ENCODE measurements at regions not wholly inside any gene's neighbourhood (a gene's known extent, or its start where the extent isn't known, plus 50 kb on each side); places are given as distances from the start of the nearest gene placed in this dataset.

DNA sequence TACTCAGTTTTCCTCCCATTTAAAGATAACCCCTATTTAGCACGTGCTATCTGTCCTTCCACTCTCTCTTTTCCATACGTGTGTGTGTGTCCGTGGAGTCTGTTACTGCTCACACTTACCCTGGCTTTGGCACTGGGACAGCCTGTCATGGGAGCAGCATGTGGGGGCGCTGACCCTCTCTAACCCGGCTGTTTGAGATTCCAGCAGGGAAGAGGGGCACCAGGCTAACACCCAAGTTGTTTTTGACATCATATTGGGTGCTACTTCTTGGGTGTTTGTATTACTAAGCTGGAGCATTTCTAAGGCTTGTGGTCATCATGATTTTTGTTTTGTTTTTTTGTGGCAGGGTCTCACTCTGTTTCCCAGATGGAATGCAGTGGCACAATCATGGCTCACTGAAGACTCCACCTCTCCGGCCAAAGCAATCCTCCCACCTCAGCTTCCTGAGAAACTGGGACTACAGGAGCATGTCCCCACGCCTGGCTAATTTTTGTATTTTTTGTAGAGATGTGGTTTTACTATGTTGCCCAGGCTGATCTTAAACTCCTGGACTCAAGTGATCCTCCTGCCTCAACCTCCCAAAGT is 56.9 kb upstream of the SIMC1 start:
- TF ChIP-seq CTCF (IDR thresholded peaks at IDR 0.05): no peak
- Histone ChIP-seq H3K36me3 (no peaks in the 10 kb centered on the region), H3K27ac (no peak overlapping the region), H3K4me1 (no peaks in the 10 kb centered on the region), H3K4me3 (no peak overlapping the region), H3K27me3 (peaks cover 0 to 32% (median 0%) of the 10 kb centered on the region in 3 donors), H3K9me3 (peaks cover 0 to 3% (median 0%) of the 10 kb centered on the region in 4 donors)
- 85 to 86% methylated on average over 7 of the region's 7 CpGs for WGBS, 2 donors
- no peak for DNase-seq
- intact Hi-C loops (cut with DNase I): no loop called here

GRCh38 chr5:176183321-176184074 is 54.7 kb upstream of the SIMC1 start:
- H3K27ac ChIP-seq: no peak overlapping the region
- H3K27me3 ChIP-seq: peaks cover 0 to 13% (median 0%) of the 10 kb centered on the region in 3 donors
- H3K36me3 ChIP-seq: no peaks in the 10 kb centered on the region
- DNase-seq: no peak
- no peaks in the 10 kb centered on the region for H3K4me1 ChIP-seq
- H3K9me3 ChIP-seq: peaks cover 0 to under 1% (median 0%) of the 10 kb centered on the region in 4 donors
- TF ChIP-seq POLR2A (IDR thresholded peaks at IDR 0.05): no peak
- no peak for TF ChIP-seq POLR2AphosphoS5 (IDR thresholded peaks at IDR 0.05)
- no peak for TF ChIP-seq CTCF (IDR thresholded peaks at IDR 0.05)
- no peak for TF ChIP-seq EP300 (IDR thresholded peaks at IDR 0.05)
- 84 to 88% methylated on average over 16 of the region's 16 CpGs for WGBS, 2 donors
- H3K4me3 ChIP-seq: no peak overlapping the region
- intact Hi-C loops (cut with DNase I): no loop called here

DNA sequence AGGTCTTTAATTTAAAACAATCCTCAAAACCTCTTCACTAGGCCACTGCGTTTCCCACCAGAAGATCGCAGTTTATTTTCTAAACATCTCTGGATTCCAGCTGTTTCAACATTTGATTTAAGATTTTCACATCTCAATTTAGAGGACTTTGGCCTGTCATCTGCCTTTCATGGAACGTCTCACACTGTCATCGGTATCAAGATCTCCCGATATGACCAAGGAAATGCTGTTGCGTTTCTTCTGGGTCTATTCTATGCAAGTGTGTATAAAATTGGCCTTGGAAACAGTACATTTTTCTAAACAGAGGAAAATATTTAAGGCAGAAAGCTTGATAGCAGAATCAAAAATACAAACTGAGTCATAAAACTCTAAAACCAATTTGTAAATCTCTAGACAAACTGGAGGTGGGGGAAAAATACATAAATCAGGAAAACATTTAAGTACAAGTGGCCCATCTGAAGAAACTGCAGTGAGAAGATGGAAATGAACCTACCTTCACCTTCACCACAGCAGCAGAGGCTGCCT is 53.6 kb upstream of the SIMC1 start:
- Histone ChIP-seq H3K9me3 (no peaks in the 10 kb centered on the region), H3K36me3 (no peaks in the 10 kb centered on the region), H3K27me3 (peaks cover 0 to 4% (median 0%) of the 10 kb centered on the region in 3 donors), H3K27ac (no peak overlapping the region), H3K4me1 (no peaks in the 10 kb centered on the region), H3K4me3 (no peak overlapping the region)
- 82 to 84% methylated on average over 6 of the region's 6 CpGs for WGBS, 2 donors
- DNase-seq: no peak
- intact Hi-C loops (cut with DNase I): no loop called here
- no peak for TF ChIP-seq POLR2AphosphoS5 (IDR thresholded peaks at IDR 0.05)
- TF ChIP-seq CTCF (IDR thresholded peaks at IDR 0.05): no peak
- TF ChIP-seq POLR2A (IDR thresholded peaks at IDR 0.05): no peak
- TF ChIP-seq EP300 (IDR thresholded peaks at IDR 0.05): no peak

- no peak overlapping the region for H3K27ac ChIP-seq
- H3K4me3 ChIP-seq: no peak overlapping the region
- intact Hi-C loops (cut with DNase I): no loop called here
- TF ChIP-seq POLR2AphosphoS5 (IDR thresholded peaks at IDR 0.05) (no peak), CTCF (IDR thresholded peaks at IDR 0.05) (no peak), POLR2A (IDR thresholded peaks at IDR 0.05) (no peak)
- H3K36me3 ChIP-seq: no peaks in the 10 kb centered on the region
- H3K9me3 ChIP-seq: no peaks in the 10 kb centered on the region
- no peaks in the 10 kb centered on the region for H3K4me1 ChIP-seq
- no peak for DNase-seq
- H3K27me3 ChIP-seq: peaks cover 0 to 3% (median 0%) of the 10 kb centered on the region in 3 donors
- WGBS, 2 donors: 82 to 86% methylated on average over 9 of the region's 9 CpGs
Observed at GRCh38 chr5:176185133-176185733, 53.0 kb upstream of the SIMC1 start.

Measured in sigmoid colon (tissue), 6 donors.